ENCODE measurements at regions not wholly inside any gene's neighbourhood (a gene's known extent, or its start where the extent isn't known, plus 50 kb on each side); places are given as distances from the start of the nearest gene placed in this dataset.

GRCh38 chr17:73950593-73950914, 252.9 kb upstream of the RPL38 start:
- TF ChIP-seq HMG20A (CRISPR knock-in tag; IDR thresholded peaks at IDR 0.05; ENCODE audit: borderline replicate concordance) (no peak), ATF1 (CRISPR knock-in tag; IDR thresholded peaks at IDR 0.05) (no peak), TBL1XR1 (IDR thresholded peaks at IDR 0.05; ENCODE audit: borderline replicate concordance, low read length, partially characterized antibody) (no peak), THAP11 (CRISPR knock-in tag; IDR thresholded peaks at IDR 0.05) (no peak), ELF3 (CRISPR knock-in tag; IDR thresholded peaks at IDR 0.05) (no peak), RFX5 (IDR thresholded peaks at IDR 0.05; ENCODE audit: low read depth, low read length) (no peak), ATF2 (CRISPR knock-in tag; IDR thresholded peaks at IDR 0.05) (no peak), ZNF335 (CRISPR knock-in tag; IDR thresholded peaks at IDR 0.05) (no peak)

Data from HepG2 (cell line).